ENCODE measurements at regions not wholly inside any gene's neighbourhood (a gene's known extent, or its start where the extent isn't known, plus 50 kb on each side); places are given as distances from the start of the nearest gene placed in this dataset.

DNA sequence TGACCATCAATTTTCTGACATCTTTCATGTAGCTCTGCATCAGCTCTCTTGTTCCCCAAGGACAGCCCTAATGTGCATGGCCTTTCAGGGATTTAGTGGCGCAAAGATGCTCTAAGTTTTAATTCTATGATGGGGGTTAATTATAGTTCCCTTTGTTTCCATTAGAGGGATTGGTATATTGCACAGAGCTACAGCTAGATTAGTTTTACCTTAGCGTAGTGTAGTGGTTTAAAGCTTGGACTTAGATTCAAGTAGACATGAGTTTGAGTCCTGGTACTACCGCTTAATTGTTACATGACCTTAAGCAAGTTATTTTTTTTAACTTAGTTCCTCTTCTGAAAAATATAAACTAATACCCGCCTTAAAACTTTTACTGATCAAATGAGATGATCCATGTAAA is 247.8 kb upstream of the KRR1 start:
- H4K20me1 ChIP-seq (ENCODE audit: insufficient read depth, low read length), result no peaks in the 10 kb centered on the region
- peak overlapping the region; percentile 60 for H3K27ac ChIP-seq (ENCODE audit: low read depth, low read length)
- peaks cover 14% of the 10 kb centered on the region for H3K4me1 ChIP-seq (ENCODE audit: insufficient read depth, low read length)
- H3K4me3 ChIP-seq (ENCODE audit: insufficient read depth, low read length), result no peak overlapping the region
- H3K79me2 ChIP-seq (ENCODE audit: insufficient read depth, low read length), result no peaks in the 10 kb centered on the region
- no peak for DNase-seq (ENCODE audit: insufficient read length, low spot score, missing footprints)
- no peaks in the 10 kb centered on the region for H3K27me3 ChIP-seq (ENCODE audit: insufficient read depth, low read length)
- H2AFZ ChIP-seq (ENCODE audit: low read length), result peak overlapping the region; percentile 8
- H3K36me3 ChIP-seq (ENCODE audit: insufficient read depth, low read length), result no peaks in the 10 kb centered on the region
- H3K4me2 ChIP-seq (ENCODE audit: insufficient read depth, low read length), result peak overlapping the region; percentile 11
- no peaks in the 10 kb centered on the region for H3K9me3 ChIP-seq (ENCODE audit: low read depth, low read length)
- TF ChIP-seq, protein P1, sequence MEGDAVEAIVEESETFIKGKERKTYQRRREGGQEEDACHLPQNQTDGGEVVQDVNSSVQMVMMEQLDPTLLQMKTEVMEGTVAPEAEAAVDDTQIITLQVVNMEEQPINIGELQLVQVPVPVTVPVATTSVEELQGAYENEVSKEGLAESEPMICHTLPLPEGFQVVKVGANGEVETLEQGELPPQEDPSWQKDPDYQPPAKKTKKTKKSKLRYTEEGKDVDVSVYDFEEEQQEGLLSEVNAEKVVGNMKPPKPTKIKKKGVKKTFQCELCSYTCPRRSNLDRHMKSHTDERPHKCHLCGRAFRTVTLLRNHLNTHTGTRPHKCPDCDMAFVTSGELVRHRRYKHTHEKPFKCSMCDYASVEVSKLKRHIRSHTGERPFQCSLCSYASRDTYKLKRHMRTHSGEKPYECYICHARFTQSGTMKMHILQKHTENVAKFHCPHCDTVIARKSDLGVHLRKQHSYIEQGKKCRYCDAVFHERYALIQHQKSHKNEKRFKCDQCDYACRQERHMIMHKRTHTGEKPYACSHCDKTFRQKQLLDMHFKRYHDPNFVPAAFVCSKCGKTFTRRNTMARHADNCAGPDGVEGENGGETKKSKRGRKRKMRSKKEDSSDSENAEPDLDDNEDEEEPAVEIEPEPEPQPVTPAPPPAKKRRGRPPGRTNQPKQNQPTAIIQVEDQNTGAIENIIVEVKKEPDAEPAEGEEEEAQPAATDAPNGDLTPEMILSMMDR (IDR thresholded peaks at IDR 0.05; ENCODE audit: extremely low read depth, low read depth, low read length), result no peak

DNA sequence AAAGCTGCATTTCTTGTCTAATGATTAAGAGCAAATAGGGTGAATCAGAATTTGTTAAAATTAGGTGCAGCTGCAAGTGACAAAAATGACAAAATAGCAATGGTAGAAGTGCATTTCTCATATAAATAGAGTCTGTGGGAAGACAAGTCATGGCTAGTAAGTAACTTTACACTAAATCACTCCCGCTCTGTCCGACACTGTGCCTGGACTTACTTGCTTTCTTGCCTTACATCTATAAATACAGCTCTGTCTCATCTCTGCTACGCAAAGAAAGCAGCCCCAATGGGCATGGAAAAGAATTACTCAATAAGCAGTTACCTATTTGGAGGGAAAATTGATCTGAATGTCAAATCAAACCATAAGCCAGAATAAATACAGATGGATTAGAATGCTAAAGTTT is 245.4 kb upstream of the KRR1 start:
- DNase-seq (ENCODE audit: insufficient read length, low spot score, missing footprints), result no peak
- H3K27ac ChIP-seq (ENCODE audit: low read depth, low read length), result no peak overlapping the region

DNA sequence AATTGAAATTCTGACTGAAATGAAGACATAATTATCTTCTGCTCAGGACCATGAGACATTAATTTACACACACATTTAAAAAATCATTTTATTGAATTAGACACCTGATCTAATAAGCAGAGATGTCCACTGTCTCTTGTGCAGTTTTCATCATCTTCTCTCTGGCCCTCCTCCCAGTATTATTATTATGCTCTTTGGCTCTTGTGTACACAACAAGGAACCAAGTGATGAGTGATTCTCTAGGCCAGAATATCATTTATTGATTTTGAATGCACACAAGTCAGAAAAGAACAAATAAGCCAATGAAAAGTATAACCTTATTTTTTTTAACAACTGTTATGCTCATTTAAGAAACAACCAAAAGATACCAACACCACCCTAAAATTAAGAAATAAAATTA is 244.7 kb upstream of the KRR1 start:
- Histone ChIP-seq H3K27ac (ENCODE audit: low read depth, low read length) (no peak overlapping the region), H3K27me3 (ENCODE audit: insufficient read depth, low read length) (no peaks in the 10 kb centered on the region), H3K79me2 (ENCODE audit: insufficient read depth, low read length) (no peaks in the 10 kb centered on the region), H3K4me3 (ENCODE audit: insufficient read depth, low read length) (no peak overlapping the region), H3K9me3 (ENCODE audit: low read depth, low read length) (no peaks in the 10 kb centered on the region), H3K36me3 (ENCODE audit: insufficient read depth, low read length) (no peaks in the 10 kb centered on the region), H3K4me2 (ENCODE audit: insufficient read depth, low read length) (no peak overlapping the region), H3K4me1 (ENCODE audit: insufficient read depth, low read length) (peaks cover 28% of the 10 kb centered on the region), H2AFZ (ENCODE audit: low read length) (no peak overlapping the region), H4K20me1 (ENCODE audit: insufficient read depth, low read length) (no peaks in the 10 kb centered on the region)
- DNase-seq (ENCODE audit: insufficient read length, low spot score, missing footprints), result no peak
- TF ChIP-seq, protein P1 (IDR thresholded peaks at IDR 0.05; ENCODE audit: extremely low read depth, low read depth, low read length), result no peak

More for the DNA sequence above, 245.4 kb upstream of the KRR1 start:
- no peak overlapping the region for H3K4me2 ChIP-seq (ENCODE audit: insufficient read depth, low read length)
- TF ChIP-seq, protein P1 (IDR thresholded peaks at IDR 0.05; ENCODE audit: extremely low read depth, low read depth, low read length), result no peak
- H3K4me1 ChIP-seq (ENCODE audit: insufficient read depth, low read length), result peaks cover 21% of the 10 kb centered on the region
- no peaks in the 10 kb centered on the region for H3K9me3 ChIP-seq (ENCODE audit: low read depth, low read length)
- no peaks in the 10 kb centered on the region for H3K27me3 ChIP-seq (ENCODE audit: insufficient read depth, low read length)
- no peak overlapping the region for H3K4me3 ChIP-seq (ENCODE audit: insufficient read depth, low read length)
- H3K79me2 ChIP-seq (ENCODE audit: insufficient read depth, low read length), result no peaks in the 10 kb centered on the region
- no peak overlapping the region for H2AFZ ChIP-seq (ENCODE audit: low read length)
- no peaks in the 10 kb centered on the region for H3K36me3 ChIP-seq (ENCODE audit: insufficient read depth, low read length)
- H4K20me1 ChIP-seq (ENCODE audit: insufficient read depth, low read length), result no peaks in the 10 kb centered on the region

DNA sequence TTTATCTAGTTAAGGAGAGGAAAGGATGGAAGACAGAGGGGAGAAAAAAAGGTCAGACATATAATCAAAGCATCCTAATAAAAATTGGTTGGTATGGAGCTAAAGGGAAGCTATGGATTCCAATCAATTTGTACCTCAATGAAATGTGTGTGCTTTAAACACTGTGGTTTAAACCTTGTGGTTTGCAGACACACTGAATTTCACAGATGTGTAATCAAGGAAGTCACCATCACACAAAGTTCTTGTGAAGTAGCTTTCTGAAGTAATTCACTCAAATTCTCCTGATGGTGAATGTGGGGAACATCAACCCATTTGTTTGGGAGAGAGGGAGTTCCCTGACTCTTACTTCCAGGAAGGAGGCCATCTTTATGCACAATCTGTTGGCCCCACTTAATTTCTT is 243.3 kb upstream of the KRR1 start:
- no peak overlapping the region for H3K27ac ChIP-seq (ENCODE audit: low read depth, low read length)
- peak overlapping the region; percentile 61 for H2AFZ ChIP-seq (ENCODE audit: low read length)
- no peaks in the 10 kb centered on the region for H4K20me1 ChIP-seq (ENCODE audit: insufficient read depth, low read length)
- no peaks in the 10 kb centered on the region for H3K27me3 ChIP-seq (ENCODE audit: insufficient read depth, low read length)
- no peaks in the 10 kb centered on the region for H3K9me3 ChIP-seq (ENCODE audit: low read depth, low read length)
- no peaks in the 10 kb centered on the region for H3K36me3 ChIP-seq (ENCODE audit: insufficient read depth, low read length)
- no peak for DNase-seq (ENCODE audit: insufficient read length, low spot score, missing footprints)
- H3K4me3 ChIP-seq (ENCODE audit: insufficient read depth, low read length), result no peak overlapping the region
- peaks cover 29% of the 10 kb centered on the region for H3K4me1 ChIP-seq (ENCODE audit: insufficient read depth, low read length)
- no peaks in the 10 kb centered on the region for H3K79me2 ChIP-seq (ENCODE audit: insufficient read depth, low read length)
- H3K4me2 ChIP-seq (ENCODE audit: insufficient read depth, low read length), result no peak overlapping the region
- TF ChIP-seq, protein P1 (IDR thresholded peaks at IDR 0.05; ENCODE audit: extremely low read depth, low read depth, low read length), result no peak
